Tibial nerve (tissue), 4 donors: ENCODE measurements at regions not wholly inside any gene's neighbourhood (a gene's known extent, or its start where the extent isn't known, plus 50 kb on each side); places are given as distances from the start of the nearest gene placed in this dataset.

Source experiments
- DNase-seq, 2 donors: peaks; one replicate each; pipeline ENCODE4 v3.0.0-alpha.2; 2019; ENCODE audit warnings: low spot score in 2 of 2
- H3K27ac ChIP-seq, 4 donors: fragments of 200-600 bp; sonication (generic) in 3 of 4; one replicate each; pipeline ENCODE4 v1.5.1; 2017 to 2019; ENCODE audit warnings: mild to moderate bottlenecking in 1 of 4
- H3K27me3 ChIP-seq, 2 donors: fragments of 200-600 bp; sonication (generic) in 1 of 2; one replicate each; pipeline versions ENCODE4 v1.5.1 to v1.6.0; 2017 to 2019
- H3K36me3 ChIP-seq, 3 donors: fragments of 200-600 bp; sonication (generic); one replicate each; pipeline ENCODE4 v1.5.1; 2018 to 2019
- H3K4me1 ChIP-seq, 4 donors: fragments of 200-600 bp; sonication (generic) in 3 of 4; one replicate each; pipeline ENCODE4 v1.5.1; 2017 to 2019
- H3K4me3 ChIP-seq, 4 donors: fragments of 200-600 bp; sonication (generic) in 3 of 4; one replicate each; pipeline ENCODE4 v1.5.1; 2017 to 2019; ENCODE audit warnings: mild to moderate bottlenecking in 1 of 4, moderate library complexity in 1 of 4
- H3K9me3 ChIP-seq, 4 donors: fragments of 200-600 bp; sonication (generic) in 3 of 4; one replicate each; pipeline ENCODE4 v1.5.1; 2017 to 2019
- EP300 ChIP-seq, 2 donors: sonication (generic); formaldehyde crosslinking; IDR thresholded peaks; one replicate each; pipeline ENCODE4 v1.6.1; 2017; ENCODE audit warnings: antibody characterized with exemption in 2 of 2, mild to moderate bottlenecking in 1 of 2
- POLR2A ChIP-seq, 2 donors: fragments of 450-650 bp; IDR thresholded peaks; one replicate each; pipeline ENCODE4 v1.6.1; 2017; ENCODE audit warnings: antibody characterized with exemption in 2 of 2, mild to moderate bottlenecking in 2 of 2, moderate library complexity in 2 of 2
- WGBS, 2 donors: methylation state at CpG; one replicate each; pipeline ENCODE4 v1.1.5; 2018; 5-methylcytosine and 5-hydroxymethylcytosine counted together
- TF ChIP-seq, protein P1 (sequence below), 5 experiments: fragments of 200-600 bp in 3 of 5; fragments of 450-650 bp in 2 of 5; sonication (generic) in 3 of 5; IDR thresholded peaks; one replicate each; pipeline ENCODE4 v1.5.1; 2016 to 2019; ENCODE audit warnings: antibody characterized with exemption in 5 of 5, mild to moderate bottlenecking in 3 of 5, moderate library complexity in 2 of 5

DNA sequence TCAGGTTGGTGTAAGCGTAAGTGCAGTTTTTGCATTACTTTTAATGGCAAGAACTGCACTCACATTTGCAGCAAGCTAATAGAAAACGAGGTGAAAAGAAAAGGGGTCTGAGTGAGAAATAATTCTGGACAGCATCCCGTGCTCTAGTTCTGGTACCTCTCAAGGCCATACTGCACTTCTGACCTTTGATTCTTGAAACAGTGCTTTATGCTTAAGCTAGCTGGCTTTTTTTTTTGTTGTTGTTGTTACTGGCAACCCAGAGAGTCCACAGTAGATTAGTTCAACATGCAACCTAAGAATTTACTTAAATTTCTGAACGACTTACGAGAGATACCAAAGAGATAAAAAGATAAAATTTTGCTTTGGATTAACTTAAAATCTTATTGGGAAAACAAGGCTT, 75.2 kb upstream of the PRKD1 start:
- H3K36me3 ChIP-seq, result no peaks in the 10 kb centered on the region
- H3K4me1 ChIP-seq, result peaks cover 0 to 3% (median 0%) of the 10 kb centered on the region in 4 donors
- H3K9me3 ChIP-seq, result no peaks in the 10 kb centered on the region
- 52 to 58% methylated on average over 5 of the region's 5 CpGs for WGBS, 2 donors
- no peak for DNase-seq
- H3K27ac ChIP-seq, result no peak overlapping the region
- H3K4me3 ChIP-seq, result no peak overlapping the region
- TF ChIP-seq EP300 (IDR thresholded peaks at IDR 0.05), result no peak
- TF ChIP-seq, protein P1, sequence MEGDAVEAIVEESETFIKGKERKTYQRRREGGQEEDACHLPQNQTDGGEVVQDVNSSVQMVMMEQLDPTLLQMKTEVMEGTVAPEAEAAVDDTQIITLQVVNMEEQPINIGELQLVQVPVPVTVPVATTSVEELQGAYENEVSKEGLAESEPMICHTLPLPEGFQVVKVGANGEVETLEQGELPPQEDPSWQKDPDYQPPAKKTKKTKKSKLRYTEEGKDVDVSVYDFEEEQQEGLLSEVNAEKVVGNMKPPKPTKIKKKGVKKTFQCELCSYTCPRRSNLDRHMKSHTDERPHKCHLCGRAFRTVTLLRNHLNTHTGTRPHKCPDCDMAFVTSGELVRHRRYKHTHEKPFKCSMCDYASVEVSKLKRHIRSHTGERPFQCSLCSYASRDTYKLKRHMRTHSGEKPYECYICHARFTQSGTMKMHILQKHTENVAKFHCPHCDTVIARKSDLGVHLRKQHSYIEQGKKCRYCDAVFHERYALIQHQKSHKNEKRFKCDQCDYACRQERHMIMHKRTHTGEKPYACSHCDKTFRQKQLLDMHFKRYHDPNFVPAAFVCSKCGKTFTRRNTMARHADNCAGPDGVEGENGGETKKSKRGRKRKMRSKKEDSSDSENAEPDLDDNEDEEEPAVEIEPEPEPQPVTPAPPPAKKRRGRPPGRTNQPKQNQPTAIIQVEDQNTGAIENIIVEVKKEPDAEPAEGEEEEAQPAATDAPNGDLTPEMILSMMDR (IDR thresholded peaks at IDR 0.05), result no peak
- no peak for TF ChIP-seq POLR2A (IDR thresholded peaks at IDR 0.05)
- no peaks in the 10 kb centered on the region for H3K27me3 ChIP-seq

- Histone ChIP-seq H3K27me3 (no peaks in the 10 kb centered on the region), H3K4me1 (peaks cover 0 to 3% (median 0%) of the 10 kb centered on the region in 4 donors), H3K4me3 (no peak overlapping the region), H3K27ac (no peak overlapping the region), H3K9me3 (no peaks in the 10 kb centered on the region), H3K36me3 (no peaks in the 10 kb centered on the region)
- TF ChIP-seq, protein P1 (IDR thresholded peaks at IDR 0.05), result peak; percentile 28 to 75 (median 65)
- TF ChIP-seq POLR2A (IDR thresholded peaks at IDR 0.05) (no peak), EP300 (IDR thresholded peaks at IDR 0.05) (no peak)
- peak in 1 of 2 donors; percentile 23 for DNase-seq
- WGBS, 2 donors, result 50% methylated on average over 8 of the region's 8 CpGs
These were observed 77.6 kb upstream of the PRKD1 start for GRCh38 chr14:30005114-30005808.

- no peak overlapping the region for H3K4me3 ChIP-seq
- TF ChIP-seq EP300 (IDR thresholded peaks at IDR 0.05) (no peak), POLR2A (IDR thresholded peaks at IDR 0.05) (no peak)
- TF ChIP-seq, protein P1 (IDR thresholded peaks at IDR 0.05), result no peak
- no peak overlapping the region for H3K27ac ChIP-seq
- DNase-seq, result no peak
- H3K4me1 ChIP-seq, result peaks cover 0 to 3% (median 0%) of the 10 kb centered on the region in 4 donors
- H3K27me3 ChIP-seq, result no peaks in the 10 kb centered on the region
- no peaks in the 10 kb centered on the region for H3K9me3 ChIP-seq
- 75 to 79% methylated on average over 2 of the region's 2 CpGs for WGBS, 2 donors
- no peaks in the 10 kb centered on the region for H3K36me3 ChIP-seq
These were observed 79.0 kb upstream of the PRKD1 start for GRCh38 chr14:30006695-30007094.

DNA sequence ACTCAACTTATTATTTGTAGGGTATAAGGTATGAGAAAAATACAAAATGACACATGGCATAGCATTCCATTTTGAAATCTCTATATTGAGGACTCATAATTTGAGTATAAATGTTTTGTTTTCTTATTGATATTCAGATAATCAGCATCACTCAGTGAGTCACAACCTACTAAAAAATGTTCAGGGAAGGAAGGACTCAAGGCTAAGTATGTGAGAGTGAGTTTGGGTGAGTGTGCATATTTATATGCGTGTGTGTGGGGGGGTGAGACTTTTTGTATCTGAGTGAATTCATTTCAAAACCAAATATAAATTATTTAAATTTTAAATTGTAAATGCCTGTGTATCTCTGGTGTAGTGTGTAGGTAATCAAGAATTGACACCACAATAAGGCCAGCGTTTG, 87.8 kb upstream of the PRKD1 start:
- Histone ChIP-seq H3K27ac (no peak overlapping the region), H3K9me3 (no peaks in the 10 kb centered on the region), H3K36me3 (no peaks in the 10 kb centered on the region), H3K4me3 (no peak overlapping the region), H3K27me3 (no peaks in the 10 kb centered on the region), H3K4me1 (peaks cover 0 to 3% (median 0%) of the 10 kb centered on the region in 4 donors)
- TF ChIP-seq POLR2A (IDR thresholded peaks at IDR 0.05) (no peak), EP300 (IDR thresholded peaks at IDR 0.05) (no peak)
- TF ChIP-seq, protein P1 (IDR thresholded peaks at IDR 0.05), result no peak
- no peak for DNase-seq
- 79 to 89% methylated on average over 2 of the region's 2 CpGs for WGBS, 2 donors

- TF ChIP-seq, protein P1 (IDR thresholded peaks at IDR 0.05), result no peak
- no peak for TF ChIP-seq POLR2A (IDR thresholded peaks at IDR 0.05)
- TF ChIP-seq EP300 (IDR thresholded peaks at IDR 0.05), result no peak
- WGBS, 2 donors, result 70 to 81% methylated on average over 1 of the region's 1 CpG
- Histone ChIP-seq H3K27me3 (no peaks in the 10 kb centered on the region), H3K36me3 (no peaks in the 10 kb centered on the region), H3K4me3 (no peak overlapping the region), H3K9me3 (no peaks in the 10 kb centered on the region), H3K27ac (no peak overlapping the region), H3K4me1 (peaks cover 0 to 3% (median 0%) of the 10 kb centered on the region in 4 donors)
- DNase-seq, result no peak
These were observed 88.4 kb upstream of the PRKD1 start for GRCh38 chr14:30016002-30016401.
